ENCODE measurements at regions not wholly inside any gene's neighbourhood (a gene's known extent, or its start where the extent isn't known, plus 50 kb on each side); places are given as distances from the start of the nearest gene placed in this dataset.

DNA sequence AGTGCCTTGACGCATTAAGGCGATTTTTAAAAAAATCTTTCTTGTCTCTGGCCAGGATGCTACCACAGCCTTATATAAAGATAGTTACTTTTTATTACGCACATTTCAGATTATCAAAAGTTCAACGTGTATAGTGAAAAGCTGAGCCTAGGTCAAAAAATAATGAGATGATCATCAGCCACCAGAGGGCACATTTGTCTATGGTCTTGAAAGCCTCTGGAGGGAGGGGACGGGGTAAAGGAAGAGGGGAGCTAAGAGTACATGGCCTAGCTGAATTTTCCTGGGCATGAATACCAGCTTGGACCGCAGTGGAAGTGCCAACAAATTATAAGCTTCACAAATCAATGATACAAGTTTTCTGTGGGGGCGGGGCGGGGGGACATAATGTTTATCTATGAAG, 285.9 kb upstream of the SMIM30 start:
- Histone ChIP-seq H4K20me1 (ENCODE audit: insufficient read depth) (no peaks in the 10 kb centered on the region), H3K4me3 (ENCODE audit: low read length) (no peak overlapping the region), H2AFZ (ENCODE audit: low read depth, low read length) (no peak overlapping the region), H3K9ac (ENCODE audit: low read length) (no peak overlapping the region), H3K9me2 (ENCODE audit: insufficient read depth, low read length) (no peaks in the 10 kb centered on the region), H3K36me3 (ENCODE audit: insufficient read depth, low read length) (no peaks in the 10 kb centered on the region), H3K27me3 (ENCODE audit: insufficient read depth, low read depth, low read length) (no peaks in the 10 kb centered on the region), H3F3A (ENCODE audit: insufficient read depth, low read length, poor library complexity, severe bottlenecking) (no peaks in the 10 kb centered on the region), H3K27ac (ENCODE audit: low read length) (peak overlapping the region; percentile 90), H3K79me2 (replicated peaks; ENCODE audit: insufficient read depth, low read length) (no peaks in the 10 kb centered on the region), H3K9me3 (ENCODE audit: low read length) (no peaks in the 10 kb centered on the region), H3K4me2 (ENCODE audit: low read length) (no peak overlapping the region)
- TF ChIP-seq, protein P1, sequence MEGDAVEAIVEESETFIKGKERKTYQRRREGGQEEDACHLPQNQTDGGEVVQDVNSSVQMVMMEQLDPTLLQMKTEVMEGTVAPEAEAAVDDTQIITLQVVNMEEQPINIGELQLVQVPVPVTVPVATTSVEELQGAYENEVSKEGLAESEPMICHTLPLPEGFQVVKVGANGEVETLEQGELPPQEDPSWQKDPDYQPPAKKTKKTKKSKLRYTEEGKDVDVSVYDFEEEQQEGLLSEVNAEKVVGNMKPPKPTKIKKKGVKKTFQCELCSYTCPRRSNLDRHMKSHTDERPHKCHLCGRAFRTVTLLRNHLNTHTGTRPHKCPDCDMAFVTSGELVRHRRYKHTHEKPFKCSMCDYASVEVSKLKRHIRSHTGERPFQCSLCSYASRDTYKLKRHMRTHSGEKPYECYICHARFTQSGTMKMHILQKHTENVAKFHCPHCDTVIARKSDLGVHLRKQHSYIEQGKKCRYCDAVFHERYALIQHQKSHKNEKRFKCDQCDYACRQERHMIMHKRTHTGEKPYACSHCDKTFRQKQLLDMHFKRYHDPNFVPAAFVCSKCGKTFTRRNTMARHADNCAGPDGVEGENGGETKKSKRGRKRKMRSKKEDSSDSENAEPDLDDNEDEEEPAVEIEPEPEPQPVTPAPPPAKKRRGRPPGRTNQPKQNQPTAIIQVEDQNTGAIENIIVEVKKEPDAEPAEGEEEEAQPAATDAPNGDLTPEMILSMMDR (IDR thresholded peaks at IDR 0.05; ENCODE audit: poor library complexity, severe bottlenecking), result peak; percentile 30
- TF ChIP-seq MXI1 (conservative IDR thresholded peaks at IDR 0.05; ENCODE audit: poor library complexity, severe bottlenecking) (no peak), REST (IDR thresholded peaks at IDR 0.05; ENCODE audit: borderline replicate concordance) (no peak), EZH2 (IDR thresholded peaks at IDR 0.05; ENCODE audit: borderline replicate concordance, insufficient read depth, low read length, poor library complexity, severe bottlenecking) (no peak), EP300 (conservative IDR thresholded peaks at IDR 0.05; ENCODE audit: poor library complexity, severe bottlenecking) (no peak), POLR2AphosphoS5 (IDR thresholded peaks at IDR 0.05) (no peak)

DNA sequence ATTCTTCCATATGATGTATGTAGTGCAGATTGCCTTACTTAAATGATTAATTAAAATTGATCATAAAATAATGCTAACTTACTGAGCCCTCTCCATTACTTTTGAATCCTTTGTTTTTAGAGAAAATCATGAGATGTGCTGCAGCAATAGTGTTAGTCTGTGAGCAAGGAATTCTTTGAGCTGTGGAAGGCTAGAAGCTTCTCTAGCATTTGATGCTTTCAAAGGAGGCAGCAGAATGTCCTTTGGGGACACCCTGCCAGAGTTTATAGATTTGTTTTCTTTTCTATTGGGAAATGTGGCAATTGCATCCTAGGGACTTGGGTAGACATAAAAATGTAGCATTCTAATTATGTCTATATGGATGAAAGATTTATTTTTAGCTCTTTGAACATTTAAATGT, 284.1 kb upstream of the SMIM30 start:
- H3K4me2 ChIP-seq (ENCODE audit: low read length), result peak overlapping the region; percentile 26
- H3K9ac ChIP-seq (ENCODE audit: low read length), result peak overlapping the region; percentile 53
- no peaks in the 10 kb centered on the region for H4K20me1 ChIP-seq (ENCODE audit: insufficient read depth)
- H3K27me3 ChIP-seq (ENCODE audit: insufficient read depth, low read depth, low read length), result no peaks in the 10 kb centered on the region
- H3K9me2 ChIP-seq (ENCODE audit: insufficient read depth, low read length), result no peaks in the 10 kb centered on the region
- peak; percentile 17 for TF ChIP-seq RAD21 (conservative IDR thresholded peaks at IDR 0.05)
- TF ChIP-seq, protein P1 (IDR thresholded peaks at IDR 0.05; ENCODE audit: poor library complexity, severe bottlenecking), result no peak
- TF ChIP-seq MXI1 (conservative IDR thresholded peaks at IDR 0.05; ENCODE audit: poor library complexity, severe bottlenecking), result no peak
- TF ChIP-seq EZH2 (IDR thresholded peaks at IDR 0.05; ENCODE audit: borderline replicate concordance, insufficient read depth, low read length, poor library complexity, severe bottlenecking), result no peak
- TF ChIP-seq EP300 (conservative IDR thresholded peaks at IDR 0.05; ENCODE audit: poor library complexity, severe bottlenecking), result no peak
- peak; percentile 28 for TF ChIP-seq POLR2AphosphoS5 (IDR thresholded peaks at IDR 0.05)
- no peak for TF ChIP-seq SMC3 (conservative IDR thresholded peaks at IDR 0.05; ENCODE audit: poor library complexity)
- TF ChIP-seq TAF1 (IDR thresholded peaks at IDR 0.05; ENCODE audit: low read depth), result no peak
- TF ChIP-seq REST (IDR thresholded peaks at IDR 0.05; ENCODE audit: borderline replicate concordance), result no peak
- H2AFZ ChIP-seq (ENCODE audit: low read depth, low read length), result peak overlapping the region; percentile 34
- peak overlapping the region; percentile 90 for H3K27ac ChIP-seq (ENCODE audit: low read length)
- no peaks in the 10 kb centered on the region for H3K36me3 ChIP-seq (ENCODE audit: insufficient read depth, low read length)
- H3F3A ChIP-seq (ENCODE audit: insufficient read depth, low read length, poor library complexity, severe bottlenecking), result no peaks in the 10 kb centered on the region
- peak overlapping the region; percentile 30 for H3K4me3 ChIP-seq (ENCODE audit: low read length)
- no peaks in the 10 kb centered on the region for H3K79me2 ChIP-seq (replicated peaks; ENCODE audit: insufficient read depth, low read length)
- H3K9me3 ChIP-seq (ENCODE audit: low read length), result no peaks in the 10 kb centered on the region
